HG02943 (cell line): ENCODE measurements at regions not wholly inside any gene's neighbourhood (a gene's known extent, or its start where the extent isn't known, plus 50 kb on each side); places are given as distances from the start of the nearest gene placed in this dataset.

Source experiments
- ATAC-seq: cut with Tn5 transposase; IDR thresholded peaks from one replicate; pipeline ENCODE4 v1.9.1; 2021; ENCODE audit warnings: mild to moderate bottlenecking, low read depth, moderate library complexity; ENCODE audit not compliant: unreplicated experiment

- ATAC-seq: no peak
These were observed 105.0 kb upstream of the ALDH1B1 start for GRCh38 chr9:38287420-38287985.

GRCh38 chr9:38286766-38287165, 105.7 kb upstream of the ALDH1B1 start:
- no peak for ATAC-seq

- ATAC-seq: no peak
These were observed 106.1 kb upstream of the ALDH1B1 start for GRCh38 chr9:38286357-38286756.

- no peak for ATAC-seq
These were observed 107.3 kb upstream of the ALDH1B1 start for GRCh38 chr9:38285236-38285635.

GRCh38 chr9:38284588-38285051, 107.9 kb upstream of the ALDH1B1 start:
- ATAC-seq: no peak

- ATAC-seq: no peak
These were observed 108.4 kb upstream of the ALDH1B1 start for GRCh38 chr9:38284039-38284575.

GRCh38 chr9:38282756-38283155, 109.7 kb upstream of the ALDH1B1 start:
- ATAC-seq: no peak

- ATAC-seq: no peak
These were observed 110.6 kb upstream of the ALDH1B1 start for GRCh38 chr9:38281917-38282316.

GRCh38 chr9:38281196-38281595, 111.3 kb upstream of the ALDH1B1 start:
- ATAC-seq: no peak

GRCh38 chr9:38280251-38280800, 112.2 kb upstream of the ALDH1B1 start:
- no peak for ATAC-seq

- ATAC-seq: no peak
These were observed 113.4 kb upstream of the ALDH1B1 start for GRCh38 chr9:38278931-38279679.

- no peak for ATAC-seq
These were observed 114.0 kb upstream of the ALDH1B1 start for GRCh38 chr9:38278457-38278856.

GRCh38 chr9:38277601-38278200, 114.8 kb upstream of the ALDH1B1 start:
- ATAC-seq: no peak

- no peak for ATAC-seq
These were observed 115.6 kb upstream of the ALDH1B1 start for GRCh38 chr9:38276771-38277439.

GRCh38 chr9:38274800-38275199, 117.7 kb upstream of the ALDH1B1 start:
- ATAC-seq: no peak

GRCh38 chr9:38272710-38273109, 119.8 kb upstream of the ALDH1B1 start:
- no peak for ATAC-seq

- no peak for ATAC-seq
These were observed 120.7 kb upstream of the ALDH1B1 start for GRCh38 chr9:38271666-38272241.

GRCh38 chr9:38269775-38270174, 122.7 kb upstream of the ALDH1B1 start:
- ATAC-seq: no peak

- ATAC-seq: no peak
These were observed 129.0 kb upstream of the ALDH1B1 start for GRCh38 chr9:38263532-38263931.

GRCh38 chr9:38259519-38260218, 132.8 kb upstream of the ALDH1B1 start:
- no peak for ATAC-seq
